Heart left ventricle (tissue), 13 donors: ENCODE measurements at regions not wholly inside any gene's neighbourhood (a gene's known extent, or its start where the extent isn't known, plus 50 kb on each side); places are given as distances from the start of the nearest gene placed in this dataset.

ENCODE experiments used
- CTCF ChIP-seq, 12 donors: fragments of 200-600 bp; sonication (generic) in 4 of 12; IDR thresholded peaks; one replicate each; pipeline versions ENCODE4 v1.5.0 to v1.8.0; 2018 to 2022; ENCODE audit warnings: antibody characterized with exemption in 12 of 12, mild to moderate bottlenecking in 5 of 12
- POLR2A ChIP-seq, 2 donors: fragments of 450-650 bp; IDR thresholded peaks; one replicate each; pipeline ENCODE4 v1.6.1; 2017; ENCODE audit warnings: antibody characterized with exemption in 2 of 2, mild to moderate bottlenecking in 2 of 2, moderate library complexity in 2 of 2
- donor health status: ischemic (EF 13 %, LVEDD 7.1; RV severe dilation, severe dysfunction).
- donor health status: DM: no; HTN: yes; CAD: no.
- donor health status: DM: no; HTN: no; CAD: no.
- donor health status: ischemic (EF 25% LVEDD 6.9; RV normal size, moderate dysfunction).
- donor health status: ischemic (EF 25% LVEDD 5.7; RV mildly dilated, moderate dysfunction).
- donor health status: ischemic (EF 35%, LVEDD 5.7; RV mildly dilated, moderate dysfunction).
- donor health status: nonischemic (EF 11% LVEDD 7.7; RV severe dilation, severe dysfunction).
- donor health status: DM: yes; HTN: yes; CAD: no.
- donor health status: PGD.
- donor health status: ischemic (EF 29% LVEDD 5.4; RV normal size, mild dysfunction).
- donor health status: nonischemic (EF 23%, LVEDD 6.1; RV moderate dilation, normal function).

- TF ChIP-seq CTCF (IDR thresholded peaks at IDR 0.05) (peak in 4 of 12 donors; percentile 13 to 21 (median 16)), POLR2A (IDR thresholded peaks at IDR 0.05) (no peak)
Measured at GRCh38 chr13:27354379-27354778, 70.0 kb upstream of the GTF3A start.
